GM12873 (cell line): ENCODE measurements at regions not wholly inside any gene's neighbourhood (a gene's known extent, or its start where the extent isn't known, plus 50 kb on each side); places are given as distances from the start of the nearest gene placed in this dataset.

Experiments
- TF ChIP-seq, protein P1 (sequence below): IDR thresholded peaks from 2 replicates; pipeline ENCODE4 v1.5.1; 2012; ENCODE audit warnings: low read depth, mild to moderate bottlenecking, moderate library complexity, low read length, control low read depth; ENCODE audit not compliant: insufficient read depth; ENCODE audit errors: missing control alignments

DNA sequence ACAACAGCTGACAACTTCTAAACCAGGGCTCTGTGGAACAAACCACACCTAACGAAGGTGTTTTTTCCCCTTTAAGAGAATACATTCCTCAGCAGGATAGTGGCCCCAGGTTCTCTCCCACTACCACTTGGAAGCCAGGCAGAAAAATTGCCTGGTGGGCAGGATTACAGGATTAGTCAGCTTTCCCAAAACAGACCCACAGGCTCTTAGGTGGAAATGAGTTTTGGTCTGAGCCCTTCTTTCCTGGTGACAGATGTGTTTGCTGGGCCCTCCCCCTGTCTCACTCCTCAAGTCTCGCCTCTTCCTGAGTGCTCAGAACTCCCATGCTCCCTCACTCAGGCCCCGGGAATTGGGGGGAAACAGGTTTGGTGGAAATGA is 139.4 kb upstream of the HAAO start:
- TF ChIP-seq, protein P1, sequence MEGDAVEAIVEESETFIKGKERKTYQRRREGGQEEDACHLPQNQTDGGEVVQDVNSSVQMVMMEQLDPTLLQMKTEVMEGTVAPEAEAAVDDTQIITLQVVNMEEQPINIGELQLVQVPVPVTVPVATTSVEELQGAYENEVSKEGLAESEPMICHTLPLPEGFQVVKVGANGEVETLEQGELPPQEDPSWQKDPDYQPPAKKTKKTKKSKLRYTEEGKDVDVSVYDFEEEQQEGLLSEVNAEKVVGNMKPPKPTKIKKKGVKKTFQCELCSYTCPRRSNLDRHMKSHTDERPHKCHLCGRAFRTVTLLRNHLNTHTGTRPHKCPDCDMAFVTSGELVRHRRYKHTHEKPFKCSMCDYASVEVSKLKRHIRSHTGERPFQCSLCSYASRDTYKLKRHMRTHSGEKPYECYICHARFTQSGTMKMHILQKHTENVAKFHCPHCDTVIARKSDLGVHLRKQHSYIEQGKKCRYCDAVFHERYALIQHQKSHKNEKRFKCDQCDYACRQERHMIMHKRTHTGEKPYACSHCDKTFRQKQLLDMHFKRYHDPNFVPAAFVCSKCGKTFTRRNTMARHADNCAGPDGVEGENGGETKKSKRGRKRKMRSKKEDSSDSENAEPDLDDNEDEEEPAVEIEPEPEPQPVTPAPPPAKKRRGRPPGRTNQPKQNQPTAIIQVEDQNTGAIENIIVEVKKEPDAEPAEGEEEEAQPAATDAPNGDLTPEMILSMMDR = no peak

DNA sequence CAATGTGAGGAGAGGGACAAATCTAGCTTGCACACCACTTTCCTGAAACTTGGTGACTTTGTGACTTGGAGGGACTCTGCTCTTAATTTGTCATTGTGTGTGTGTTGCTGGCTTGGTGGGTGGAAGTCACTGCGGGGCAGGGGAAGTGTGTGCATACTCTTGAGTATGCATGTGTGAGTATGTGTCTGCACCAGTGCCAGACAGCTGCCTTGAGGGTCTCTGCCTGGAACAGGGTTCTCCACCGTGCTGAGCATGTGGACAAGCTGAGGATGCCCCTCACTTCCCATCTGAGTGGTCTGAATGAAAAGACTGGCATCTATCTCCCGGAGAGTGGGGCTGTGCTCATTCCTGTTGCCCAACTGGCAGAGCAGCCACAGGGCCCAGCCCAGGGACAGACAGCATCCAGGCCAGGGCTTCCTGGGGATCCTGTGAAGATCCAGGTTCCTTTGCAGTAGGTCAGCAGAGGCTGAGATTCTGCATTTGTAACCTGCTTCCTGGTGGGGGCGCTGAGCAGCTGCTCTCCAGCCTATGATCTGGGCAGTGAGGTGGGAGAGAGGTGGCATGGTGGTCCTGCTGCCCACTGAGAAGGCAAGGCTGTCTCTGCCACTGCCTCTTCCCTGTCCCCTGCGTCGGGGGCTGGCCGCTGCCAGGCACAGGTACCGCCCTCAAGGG is 138.9 kb upstream of the HAAO start:
- TF ChIP-seq, protein P1 = peak; percentile 52

DNA sequence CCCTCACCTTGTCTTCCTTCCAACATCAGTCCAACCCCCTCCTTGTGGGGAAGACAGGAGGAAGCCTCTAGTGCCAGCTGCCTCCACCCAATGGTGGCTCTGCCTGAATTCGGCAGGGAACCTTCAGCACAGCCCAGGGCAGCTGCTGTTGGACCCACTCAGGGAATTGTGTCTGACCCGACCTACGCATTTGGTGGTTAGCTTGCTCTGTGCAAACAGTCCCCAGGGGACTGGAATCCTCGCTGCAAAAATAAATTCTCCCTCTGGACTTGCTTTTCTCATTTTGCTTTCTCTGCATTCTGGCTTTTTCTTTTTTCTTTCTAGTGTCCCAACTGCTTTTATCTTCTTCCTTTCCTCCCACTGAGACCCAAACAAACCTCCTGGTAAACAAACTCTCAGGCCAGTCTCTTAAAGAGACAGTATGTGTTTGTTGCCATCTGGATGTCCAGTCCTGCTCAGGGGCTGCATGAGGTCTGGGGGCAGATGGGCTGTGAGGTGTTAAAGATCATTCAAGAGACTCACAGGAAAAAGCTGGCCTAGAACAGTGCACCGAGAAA is 137.7 kb upstream of the HAAO start:
- TF ChIP-seq, protein P1 = no peak

DNA sequence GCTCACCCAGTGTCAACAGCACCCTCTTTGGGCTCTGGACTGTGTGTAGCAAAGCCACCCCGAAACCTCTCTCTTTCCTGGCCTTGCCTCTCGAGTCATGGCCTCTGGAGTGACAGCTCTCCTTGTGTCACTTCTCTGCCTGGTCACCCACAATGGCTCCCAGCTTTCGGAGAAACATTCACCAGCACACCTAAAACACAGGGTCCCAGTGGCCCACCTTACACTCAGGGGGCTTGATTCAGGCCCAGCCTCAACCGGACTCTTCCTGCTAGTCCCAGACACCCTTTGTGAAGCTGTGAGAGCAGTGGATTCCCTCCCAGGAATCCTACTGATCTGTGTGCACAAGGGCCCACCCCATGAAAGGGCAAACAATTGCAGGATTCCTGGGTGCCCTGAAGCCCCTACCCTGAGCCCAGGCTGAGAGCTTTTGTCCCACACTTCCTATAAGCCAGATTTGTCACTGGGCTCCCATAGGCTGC is 137.2 kb upstream of the HAAO start:
- TF ChIP-seq, protein P1 = no peak

DNA sequence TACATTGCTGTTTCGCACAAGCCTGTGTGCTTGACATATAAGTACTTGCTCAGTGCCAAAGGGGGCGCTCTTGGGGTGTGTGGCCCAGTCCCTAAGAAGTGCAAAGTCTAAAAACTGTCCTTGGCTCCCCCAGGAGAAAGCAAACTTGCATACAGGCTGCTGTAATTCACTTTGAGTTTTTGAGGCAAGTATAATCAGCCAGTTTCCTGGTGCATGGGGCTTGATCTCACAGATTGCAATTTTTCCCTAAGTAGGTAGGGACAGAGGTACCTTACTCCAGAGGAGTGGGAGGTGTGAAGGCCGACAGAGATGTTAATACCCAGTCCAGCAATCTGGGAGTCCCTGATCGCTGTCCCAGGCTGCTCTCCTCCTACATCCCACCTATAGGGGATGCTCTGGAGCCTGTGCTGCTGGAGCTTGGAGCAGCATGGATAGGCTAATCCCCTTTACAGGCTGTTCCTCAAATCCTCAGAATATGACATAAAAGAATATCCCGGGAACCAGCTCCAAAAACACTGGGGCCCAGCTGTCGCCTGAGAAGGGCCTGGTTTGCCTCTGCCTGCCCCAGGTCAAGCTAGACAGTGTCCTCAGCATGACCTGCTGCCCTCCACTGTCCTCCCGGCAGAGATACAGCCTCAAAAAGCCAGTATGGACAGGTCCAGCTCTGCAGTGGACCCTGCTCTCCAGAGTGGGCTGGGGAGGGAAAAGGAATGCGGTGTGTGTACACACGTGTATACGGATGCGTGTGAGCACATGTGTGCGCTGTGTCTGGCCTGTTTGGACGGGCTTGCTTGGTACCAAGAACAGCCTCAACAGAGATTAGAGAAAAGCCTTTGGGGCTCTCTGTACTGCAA is 136.5 kb upstream of the HAAO start:
- TF ChIP-seq, protein P1 = peak; percentile 46

DNA sequence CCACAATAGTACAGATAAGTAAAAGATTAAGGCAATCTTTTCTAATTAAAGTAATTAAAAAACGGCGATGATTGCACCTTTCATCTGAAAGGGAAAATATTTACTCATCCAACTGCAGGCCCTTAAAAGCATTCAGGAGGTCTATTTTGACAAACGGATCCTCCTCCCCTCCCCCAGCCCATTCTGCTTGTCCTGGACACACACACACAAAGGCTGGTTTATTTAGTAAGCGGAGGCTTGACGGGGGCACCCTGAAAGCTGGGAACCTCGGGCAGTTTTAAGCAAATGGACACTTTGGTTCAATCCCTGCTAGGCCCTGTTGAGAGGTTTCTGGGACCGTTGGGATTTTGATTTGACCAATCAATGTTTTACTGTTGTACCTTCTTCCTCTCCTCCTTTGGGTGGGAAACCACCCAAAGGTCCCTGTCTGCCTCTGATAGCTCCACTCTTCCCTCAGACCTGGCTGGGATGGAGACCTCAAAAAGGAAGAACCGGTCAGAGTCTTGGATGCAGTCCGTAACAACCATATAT is 135.8 kb upstream of the HAAO start:
- TF ChIP-seq, protein P1 = no peak

DNA sequence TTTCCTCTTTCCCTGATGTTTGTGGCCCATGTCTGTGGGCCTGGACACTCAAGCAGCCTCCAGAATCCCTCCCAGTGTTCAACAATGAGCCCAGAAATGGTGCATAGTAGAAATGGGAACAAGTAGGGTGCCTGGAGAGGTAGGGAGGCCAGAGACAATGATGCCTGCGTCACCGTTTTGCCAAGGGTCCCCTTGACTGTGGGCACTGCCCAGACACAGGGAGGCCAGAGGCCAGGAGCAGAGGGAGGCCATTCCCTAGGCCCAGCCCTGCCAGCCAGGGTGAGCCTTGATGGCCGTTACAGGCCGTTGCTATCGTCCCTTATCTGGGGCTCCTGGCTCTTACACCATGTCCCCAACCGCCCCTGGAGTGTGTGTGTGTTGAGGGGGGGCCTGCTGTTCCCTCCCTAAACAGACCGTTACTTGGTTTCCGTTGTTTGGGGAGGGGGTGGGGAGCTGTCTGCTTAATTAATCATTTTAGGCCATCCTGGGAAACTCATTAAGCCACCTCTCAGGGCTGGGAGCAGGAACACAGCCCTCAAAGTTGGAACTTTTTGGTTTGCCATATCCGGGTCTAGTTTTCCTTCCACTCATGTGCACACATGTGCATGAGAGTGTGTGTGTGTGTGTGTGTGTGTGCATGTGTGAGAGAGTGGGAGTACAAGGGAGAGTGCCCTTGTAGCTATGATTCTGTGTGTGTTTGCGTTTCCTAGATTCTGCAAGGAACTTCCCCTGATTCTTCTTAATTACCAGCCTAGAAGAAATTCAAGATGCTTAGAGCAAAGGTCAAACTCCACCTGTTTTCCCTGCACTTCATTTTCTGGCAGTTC is 135.2 kb upstream of the HAAO start:
- TF ChIP-seq, protein P1 = no peak
